DOHH2 (cell line): ENCODE measurements at regions not wholly inside any gene's neighbourhood (a gene's known extent, or its start where the extent isn't known, plus 50 kb on each side); places are given as distances from the start of the nearest gene placed in this dataset.

Experiments
- CTCF ChIP-seq: fragments of 200-600 bp; sonication (generic); IDR thresholded peaks from one replicate; pipeline ENCODE4 v1.5.1; 2014; ENCODE audit warnings: antibody characterized with exemption, mild to moderate bottlenecking, low read depth, low read length; ENCODE audit not compliant: poor library complexity, severe bottlenecking
- EZH2phosphoT487 ChIP-seq: fragments of 200-600 bp; sonication (generic); IDR thresholded peaks from 2 replicates; pipeline ENCODE4 v1.6.1; 2017; ENCODE audit warnings: borderline replicate concordance, mild to moderate bottlenecking, antibody characterized with exemption, low read length, moderate library complexity, mixed read lengths

- TF ChIP-seq CTCF (no peak), EZH2phosphoT487 (no peak)
Measured at GRCh38 chr7:20026762-20027161, 190.4 kb downstream of the MACC1 start.
